ENCODE measurements at regions not wholly inside any gene's neighbourhood (a gene's known extent, or its start where the extent isn't known, plus 50 kb on each side); places are given as distances from the start of the nearest gene placed in this dataset.

DNA sequence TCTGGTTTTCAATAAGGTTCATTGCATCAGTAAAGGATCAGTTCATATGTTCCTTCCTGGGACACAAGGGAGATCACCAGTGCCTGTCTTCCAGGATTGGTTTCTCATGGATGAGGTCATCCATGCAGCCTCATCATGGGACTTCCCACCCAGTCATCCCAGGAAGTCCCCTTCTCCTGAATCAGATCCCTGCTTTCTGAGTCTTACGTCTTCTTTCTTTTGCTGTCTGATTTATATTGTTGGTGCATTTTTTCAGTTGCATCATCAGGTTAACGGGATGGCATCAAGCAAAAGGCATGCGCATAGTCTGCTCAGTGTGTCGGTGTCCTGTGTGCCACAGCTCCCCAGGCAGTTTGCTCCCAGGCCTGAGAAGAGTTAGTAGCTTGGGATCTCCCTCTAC lies 105.9 kb downstream of the SOX11 start:
- intact Hi-C loops (cut with DNase I), result no loop called here
- DNase-seq (no peak), ATAC-seq (no peak)
- 68% methylated on average over 4 of the region's 4 CpGs for WGBS (ENCODE audit: insufficient coverage, low coverage, low lambda C conversion rate, missing lambda C conversion rate)
- H3K4me1 ChIP-seq, result no peaks in the 10 kb centered on the region
- no peak overlapping the region for H3K27ac ChIP-seq
- no peak for TF ChIP-seq CTCF (IDR thresholded peaks at IDR 0.05)
- no peak for TF ChIP-seq POLR2A (IDR thresholded peaks at IDR 0.05)
- no peak overlapping the region for H3K4me3 ChIP-seq
- H3K9me3 ChIP-seq, result no peaks in the 10 kb centered on the region
- no peaks in the 10 kb centered on the region for H3K27me3 ChIP-seq
- no peaks in the 10 kb centered on the region for H3K36me3 ChIP-seq

- intact Hi-C loops (cut with DNase I), result no loop called here
- H3K27ac ChIP-seq, result no peak overlapping the region
- H3K4me1 ChIP-seq, result no peaks in the 10 kb centered on the region
- H3K9me3 ChIP-seq, result no peaks in the 10 kb centered on the region
- no peak overlapping the region for H3K4me3 ChIP-seq
- no peaks in the 10 kb centered on the region for H3K36me3 ChIP-seq
- H3K27me3 ChIP-seq, result no peaks in the 10 kb centered on the region
- TF ChIP-seq CTCF (IDR thresholded peaks at IDR 0.05) (no peak), POLR2A (IDR thresholded peaks at IDR 0.05) (no peak)
- DNase-seq, result no peak
- WGBS (ENCODE audit: insufficient coverage, low coverage, low lambda C conversion rate, missing lambda C conversion rate), result no CpG with 5 or more reads among the region's 1 CpG
- no peak for ATAC-seq
Measured at GRCh38 chr2:5799348-5799747, 107.2 kb downstream of the SOX11 start.

- no peaks in the 10 kb centered on the region for H3K4me1 ChIP-seq
- no peak for TF ChIP-seq CTCF (IDR thresholded peaks at IDR 0.05)
- ATAC-seq (no peak), DNase-seq (no peak)
- H3K27me3 ChIP-seq, result no peaks in the 10 kb centered on the region
- H3K36me3 ChIP-seq, result no peaks in the 10 kb centered on the region
- intact Hi-C loops (cut with DNase I), result no loop called here
- H3K9me3 ChIP-seq, result no peaks in the 10 kb centered on the region
- no peak overlapping the region for H3K4me3 ChIP-seq
- no peak overlapping the region for H3K27ac ChIP-seq
- 31% methylated on average over 8 of the region's 8 CpGs for WGBS (ENCODE audit: insufficient coverage, low coverage, low lambda C conversion rate, missing lambda C conversion rate)
Measured at GRCh38 chr2:5803547-5803946, 111.4 kb downstream of the SOX11 start.

DNA sequence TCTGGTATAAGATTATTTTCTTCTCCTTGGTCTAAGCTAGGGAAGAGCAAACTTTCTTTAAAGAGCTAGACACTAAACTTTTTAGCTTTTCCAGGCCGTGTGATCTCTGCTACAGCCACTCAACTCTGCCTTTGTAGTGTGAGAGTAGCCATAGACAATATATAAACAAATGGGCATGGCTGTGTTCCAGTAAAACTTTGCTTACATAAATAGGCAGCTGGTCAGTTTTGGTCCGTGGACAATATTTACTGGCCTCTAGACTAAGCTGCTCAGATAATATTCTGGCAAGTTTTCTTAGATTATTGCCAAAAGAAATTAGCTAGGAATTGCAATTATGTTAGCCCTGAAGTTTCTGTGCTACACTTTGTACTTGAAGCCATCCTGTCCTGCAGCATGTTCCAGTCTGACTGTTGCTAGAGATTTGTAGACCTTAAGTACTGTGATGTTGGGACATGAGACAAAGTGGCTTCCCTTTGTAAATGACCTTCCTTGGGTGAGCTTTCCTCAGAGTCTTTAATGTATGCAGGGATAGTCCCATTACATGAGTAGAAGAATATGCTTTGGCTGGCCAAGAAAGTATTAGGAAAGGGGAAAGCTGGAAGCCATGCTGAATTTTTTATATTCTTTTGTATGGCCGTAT lies 126.9 kb downstream of the SOX11 start:
- no peak overlapping the region for H3K27ac ChIP-seq
- WGBS (ENCODE audit: insufficient coverage, low coverage, low lambda C conversion rate, missing lambda C conversion rate), result 23% methylated on average over 3 of the region's 3 CpGs
- intact Hi-C loops (cut with DNase I), result no loop called here
- no peak overlapping the region for H3K4me3 ChIP-seq
- DNase-seq (no peak), ATAC-seq (no peak)
- TF ChIP-seq POLR2A (IDR thresholded peaks at IDR 0.05) (no peak), CTCF (IDR thresholded peaks at IDR 0.05) (no peak)
- H3K9me3 ChIP-seq, result no peaks in the 10 kb centered on the region
- H3K27me3 ChIP-seq, result no peaks in the 10 kb centered on the region
- no peaks in the 10 kb centered on the region for H3K36me3 ChIP-seq
- no peaks in the 10 kb centered on the region for H3K4me1 ChIP-seq

- Histone ChIP-seq H3K4me3 (no peak overlapping the region), H3K27ac (no peak overlapping the region), H3K27me3 (no peaks in the 10 kb centered on the region), H3K9me3 (no peaks in the 10 kb centered on the region), H3K4me1 (no peaks in the 10 kb centered on the region), H3K36me3 (no peaks in the 10 kb centered on the region)
- TF ChIP-seq POLR2A (IDR thresholded peaks at IDR 0.05), result no peak
- no peak for TF ChIP-seq CTCF (IDR thresholded peaks at IDR 0.05)
- DNase-seq, result no peak
- intact Hi-C loops (cut with DNase I), result no loop called here
- no peak for ATAC-seq
- 39% methylated on average over 2 of the region's 2 CpGs for WGBS (ENCODE audit: insufficient coverage, low coverage, low lambda C conversion rate, missing lambda C conversion rate)
Measured at GRCh38 chr2:5824126-5824525, 131.9 kb downstream of the SOX11 start.

All from right lobe of liver (tissue), 6 donors.